Lower leg skin (tissue), 4 donors: ENCODE measurements at regions not wholly inside any gene's neighbourhood (a gene's known extent, or its start where the extent isn't known, plus 50 kb on each side); places are given as distances from the start of the nearest gene placed in this dataset.

Source experiments
- DNase-seq, 2 donors: peaks; one replicate each; pipeline ENCODE4 v3.0.0-alpha.2; 2019; ENCODE audit warnings: low spot score in 2 of 2
- H3K4me3 ChIP-seq: fragments of 200-600 bp; sonication (generic); 2 replicates; pipeline ENCODE4 v1.5.1; 2017; ENCODE audit warnings: mild to moderate bottlenecking, low read depth; ENCODE audit not compliant: poor library complexity, severe bottlenecking
- POLR2A ChIP-seq, 2 donors: fragments of 450-650 bp; IDR thresholded peaks; one replicate each; pipeline ENCODE4 v1.6.1; 2016 to 2017; ENCODE audit warnings: antibody characterized with exemption in 2 of 2, mild to moderate bottlenecking in 1 of 2, moderate library complexity in 1 of 2
- WGBS, 2 donors: methylation state at CpG; one replicate each; pipeline ENCODE4 v1.1.5; 2018; 5-methylcytosine and 5-hydroxymethylcytosine counted together
- intact Hi-C: fragments of 100-400 bp; cut with DNase I; formaldehyde crosslinking; loops from one replicate; pipeline ENCODE4 v1.15.0; 2023; ENCODE audit warnings: low total_unique reads
- TF ChIP-seq, protein P1 (sequence below), 3 donors: fragments of 450-650 bp; IDR thresholded peaks; one replicate each; pipeline ENCODE4 v1.5.1; 2016; ENCODE audit warnings: antibody characterized with exemption in 3 of 3, mild to moderate bottlenecking in 3 of 3, moderate library complexity in 2 of 3

GRCh38 chr3:177760803-177761202 is 563.5 kb upstream of the TBL1XR1 start:
- 57 to 66% methylated on average over 2 of the region's 2 CpGs for WGBS, 2 donors
- no peak for DNase-seq
- TF ChIP-seq POLR2A (IDR thresholded peaks at IDR 0.05) = no peak
- TF ChIP-seq, protein P1, sequence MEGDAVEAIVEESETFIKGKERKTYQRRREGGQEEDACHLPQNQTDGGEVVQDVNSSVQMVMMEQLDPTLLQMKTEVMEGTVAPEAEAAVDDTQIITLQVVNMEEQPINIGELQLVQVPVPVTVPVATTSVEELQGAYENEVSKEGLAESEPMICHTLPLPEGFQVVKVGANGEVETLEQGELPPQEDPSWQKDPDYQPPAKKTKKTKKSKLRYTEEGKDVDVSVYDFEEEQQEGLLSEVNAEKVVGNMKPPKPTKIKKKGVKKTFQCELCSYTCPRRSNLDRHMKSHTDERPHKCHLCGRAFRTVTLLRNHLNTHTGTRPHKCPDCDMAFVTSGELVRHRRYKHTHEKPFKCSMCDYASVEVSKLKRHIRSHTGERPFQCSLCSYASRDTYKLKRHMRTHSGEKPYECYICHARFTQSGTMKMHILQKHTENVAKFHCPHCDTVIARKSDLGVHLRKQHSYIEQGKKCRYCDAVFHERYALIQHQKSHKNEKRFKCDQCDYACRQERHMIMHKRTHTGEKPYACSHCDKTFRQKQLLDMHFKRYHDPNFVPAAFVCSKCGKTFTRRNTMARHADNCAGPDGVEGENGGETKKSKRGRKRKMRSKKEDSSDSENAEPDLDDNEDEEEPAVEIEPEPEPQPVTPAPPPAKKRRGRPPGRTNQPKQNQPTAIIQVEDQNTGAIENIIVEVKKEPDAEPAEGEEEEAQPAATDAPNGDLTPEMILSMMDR (IDR thresholded peaks at IDR 0.05) = no peak
- intact Hi-C loops = no loop called here
- H3K4me3 ChIP-seq = no peak overlapping the region

DNA sequence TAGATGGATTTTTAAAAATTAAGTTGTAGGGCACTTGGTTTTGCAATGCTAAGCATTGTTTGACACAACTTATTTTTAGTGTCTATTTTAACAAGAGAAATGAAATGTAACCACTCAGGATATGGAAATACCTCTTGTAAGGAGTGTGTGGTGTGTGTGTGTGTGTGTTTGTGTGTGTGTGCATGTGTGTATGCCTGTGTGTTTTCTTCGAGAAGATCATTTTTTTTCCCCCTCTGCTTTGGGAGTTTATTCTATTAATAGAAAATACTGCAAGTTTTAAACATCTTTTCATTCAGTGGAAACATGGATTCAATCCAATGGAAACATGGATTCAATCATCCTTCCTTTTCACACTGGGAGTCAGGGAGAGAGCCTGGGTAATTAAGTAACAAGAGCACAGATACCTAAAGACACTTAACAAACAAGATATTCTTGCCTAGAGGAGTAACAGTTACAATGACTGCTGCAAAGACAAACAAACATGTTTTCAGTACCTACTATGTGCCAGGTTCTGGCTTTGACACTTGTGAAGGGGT is 567.2 kb upstream of the TBL1XR1 start:
- intact Hi-C loops = no loop called here
- DNase-seq = no peak
- 38 to 50% methylated on average over 1 of the region's 1 CpG for WGBS, 2 donors
- no peak for TF ChIP-seq POLR2A (IDR thresholded peaks at IDR 0.05)
- TF ChIP-seq, protein P1 (IDR thresholded peaks at IDR 0.05) = no peak
- no peak overlapping the region for H3K4me3 ChIP-seq

GRCh38 chr3:177764933-177765332 is 567.7 kb upstream of the TBL1XR1 start:
- no peak for DNase-seq
- intact Hi-C loops = no loop called here
- H3K4me3 ChIP-seq = no peak overlapping the region
- no peak for TF ChIP-seq POLR2A (IDR thresholded peaks at IDR 0.05)
- TF ChIP-seq, protein P1 (IDR thresholded peaks at IDR 0.05) = no peak
- 61 to 70% methylated on average over 3 of the region's 3 CpGs for WGBS, 2 donors

DNA sequence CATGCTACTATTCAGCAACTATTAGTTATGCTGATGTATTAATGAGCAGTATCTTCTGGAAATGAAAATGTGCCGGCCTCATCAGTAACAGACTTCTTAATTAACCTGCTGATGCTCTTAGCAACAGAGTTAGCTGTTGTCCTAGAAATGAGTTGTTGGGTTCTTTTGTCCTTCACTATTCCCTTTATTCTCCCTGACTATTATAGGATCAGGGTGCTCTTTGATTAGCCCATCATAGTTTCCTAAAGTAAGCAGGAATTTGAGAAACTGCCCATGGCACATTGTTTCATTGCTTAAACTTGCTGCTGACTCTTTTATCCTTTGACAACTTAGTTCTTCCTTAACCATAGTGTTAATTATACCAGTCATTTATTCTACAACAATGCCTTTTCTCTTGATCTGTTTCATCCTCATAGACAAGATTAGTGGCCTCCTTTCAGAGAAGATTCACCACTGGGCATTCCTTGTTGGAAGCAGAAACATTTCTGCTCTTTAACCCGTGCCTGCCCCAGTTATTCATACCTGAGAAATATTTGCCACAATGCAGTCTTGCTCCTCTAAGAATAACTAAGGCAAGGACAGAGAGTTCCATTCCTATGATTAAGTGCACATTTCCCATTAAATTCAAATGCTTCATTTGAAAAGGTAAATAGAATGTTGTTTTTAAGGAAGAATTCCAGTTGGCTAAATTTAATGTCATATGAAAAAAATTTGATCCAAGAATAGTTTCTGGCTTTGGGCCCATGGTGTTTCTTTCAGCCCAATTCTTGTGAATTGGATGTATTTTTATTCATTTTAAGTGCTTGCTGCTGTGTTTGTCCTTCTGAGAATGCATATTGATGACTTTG is 573.3 kb upstream of the TBL1XR1 start:
- H3K4me3 ChIP-seq = no peak overlapping the region
- intact Hi-C loops = no loop called here
- 55 to 66% methylated on average over 2 of the region's 2 CpGs for WGBS, 2 donors
- DNase-seq = no peak
- TF ChIP-seq, protein P1 (IDR thresholded peaks at IDR 0.05) = no peak
- TF ChIP-seq POLR2A (IDR thresholded peaks at IDR 0.05) = no peak

DNA sequence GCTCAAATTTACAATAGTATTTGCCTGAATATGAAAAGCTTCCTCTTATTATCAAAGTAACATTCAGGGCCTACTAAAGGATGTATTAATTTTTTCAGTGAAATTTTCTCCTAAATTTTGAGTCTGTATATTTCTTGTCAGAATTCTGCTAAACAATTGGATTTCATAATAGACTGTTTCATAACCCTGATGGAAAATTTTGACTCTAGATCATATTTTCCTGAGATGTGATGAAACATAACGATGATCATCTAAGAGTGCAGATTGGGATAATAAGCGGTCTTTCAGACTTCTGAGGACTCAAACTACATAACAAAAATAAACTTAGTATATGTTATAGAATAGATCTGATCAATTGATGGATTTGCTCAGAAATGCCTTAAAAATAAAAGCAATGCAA is 574.5 kb upstream of the TBL1XR1 start:
- WGBS, 2 donors = 74 to 82% methylated on average over 2 of the region's 2 CpGs
- no peak for TF ChIP-seq POLR2A (IDR thresholded peaks at IDR 0.05)
- TF ChIP-seq, protein P1 (IDR thresholded peaks at IDR 0.05) = no peak
- no peak for DNase-seq
- H3K4me3 ChIP-seq = no peak overlapping the region
- intact Hi-C loops = no loop called here
